Ovary (tissue), 7 donors: ENCODE measurements at regions not wholly inside any gene's neighbourhood (a gene's known extent, or its start where the extent isn't known, plus 50 kb on each side); places are given as distances from the start of the nearest gene placed in this dataset.

Source experiments
- DNase-seq, 5 donors: peaks; one replicate each; pipeline ENCODE4 v3.0.0-alpha.2; 2019 to 2020
- H3K27ac ChIP-seq, 2 donors: fragments of 200-600 bp; one replicate each; pipeline versions ENCODE4 v1.5.1 to v1.8.0; 2019 to 2022
- H3K27me3 ChIP-seq: fragments of 200-600 bp; one replicate; pipeline ENCODE4 v1.8.0; 2022
- H3K36me3 ChIP-seq: fragments of 200-600 bp; sonication (generic); one replicate; pipeline ENCODE4 v1.5.1; 2019
- H3K4me1 ChIP-seq: one replicate; pipeline ENCODE4 v1.8.1; 2013; ENCODE audit warnings: mild to moderate bottlenecking, moderate library complexity; ENCODE audit not compliant: insufficient read depth
- H3K4me3 ChIP-seq: fragments of 200-600 bp; sonication (generic); one replicate; pipeline ENCODE4 v1.5.1; 2017
- H3K9me3 ChIP-seq, 2 donors: fragments of 200-600 bp in 1 of 2; sonication (generic) in 1 of 2; one replicate each; pipeline versions ENCODE4 v1.5.1 to v1.8.1; 2013 to 2019; ENCODE audit warnings: mild to moderate bottlenecking in 1 of 2, moderate library complexity in 1 of 2
- CTCF ChIP-seq, 3 donors: fragments of 450-650 bp in 2 of 3; fragments of 200-600 bp in 1 of 3; IDR thresholded peaks; one replicate each; pipeline versions ENCODE4 v1.5.1 to v1.8.0; 2016 to 2022; ENCODE audit warnings: antibody characterized with exemption in 3 of 3, mild to moderate bottlenecking in 1 of 3
- EP300 ChIP-seq: sonication (generic); formaldehyde crosslinking; IDR thresholded peaks from one replicate; pipeline ENCODE4 v1.6.1; 2017; ENCODE audit warnings: antibody characterized with exemption
- POLR2A ChIP-seq: fragments of 450-650 bp; IDR thresholded peaks from one replicate; pipeline ENCODE4 v1.6.1; 2017; ENCODE audit warnings: antibody characterized with exemption, mild to moderate bottlenecking, moderate library complexity
- WGBS, 3 donors: extraction: QIAGEN DNeasy Blood & Tissue Kit in 1 of 3; methylation state at CpG; one replicate each; pipeline versions ENCODE4 v1.1.5 to v1.1.7; 2013 to 2017; 5-methylcytosine and 5-hydroxymethylcytosine counted together
- intact Hi-C, 4 donors: fragments of 100-400 bp; cut with DNase I; formaldehyde crosslinking; loops; one replicate each; pipeline versions ENCODE4 v1.11.0 to v1.15.1; 2022 to 2023
- donor health status: DM: no; HTN: no; CAD: no; lungs with moderate emphysema.
- donor health status: DM: no; HTN: no; CAD: no.
- donor health status: Bipolar disorder and iron deficiency.
- donor health status: DM: no; HTN: no; CAD: no.
- donor health status: DM: yes; HTN: yes; CAD: no.

GRCh38 chr21:21807598-21807903, 809.3 kb downstream of the NCAM2 start:
- H3K9me3 ChIP-seq, result no peaks in the 10 kb centered on the region
- H3K4me3 ChIP-seq, result no peak overlapping the region
- TF ChIP-seq POLR2A, result no peak
- DNase-seq, result no peak
- WGBS, 3 donors, result 93 to 98% (median 97%) methylated on average over 1 of the region's 1 CpG
- no peak overlapping the region for H3K27ac ChIP-seq
- no peaks in the 10 kb centered on the region for H3K36me3 ChIP-seq
- intact Hi-C loops, result no loop called here
- no peaks in the 10 kb centered on the region for H3K27me3 ChIP-seq
- no peaks in the 10 kb centered on the region for H3K4me1 ChIP-seq

GRCh38 chr21:21813289-21813688, 815.1 kb downstream of the NCAM2 start:
- Histone ChIP-seq H3K36me3 (no peaks in the 10 kb centered on the region), H3K27me3 (no peaks in the 10 kb centered on the region), H3K4me3 (no peak overlapping the region), H3K4me1 (no peaks in the 10 kb centered on the region), H3K9me3 (no peaks in the 10 kb centered on the region), H3K27ac (no peak overlapping the region)
- intact Hi-C loops, result no loop called here
- WGBS, 3 donors, result 85 to 93% (median 89%) methylated on average over 2 of the region's 2 CpGs
- TF ChIP-seq POLR2A (no peak), EP300 (no peak), CTCF (IDR thresholded peaks at IDR 0.05) (no peak)
- no peak for DNase-seq

- intact Hi-C loops, result no loop called here
- TF ChIP-seq POLR2A (no peak), CTCF (IDR thresholded peaks at IDR 0.05) (no peak), EP300 (no peak)
- H3K4me3 ChIP-seq, result no peak overlapping the region
- no peaks in the 10 kb centered on the region for H3K9me3 ChIP-seq
- DNase-seq, result no peak
- H3K4me1 ChIP-seq, result no peaks in the 10 kb centered on the region
- no peaks in the 10 kb centered on the region for H3K27me3 ChIP-seq
- no peak overlapping the region for H3K27ac ChIP-seq
- H3K36me3 ChIP-seq, result no peaks in the 10 kb centered on the region
Observed at GRCh38 chr21:21813934-21814333, 815.7 kb downstream of the NCAM2 start.

- no peaks in the 10 kb centered on the region for H3K36me3 ChIP-seq
- no peaks in the 10 kb centered on the region for H3K27me3 ChIP-seq
- no peaks in the 10 kb centered on the region for H3K4me1 ChIP-seq
- intact Hi-C loops, result no loop called here
- WGBS, 3 donors, result 43 to 52% (median 52%) methylated on average over 4 of the region's 4 CpGs
- no peak overlapping the region for H3K4me3 ChIP-seq
- no peak overlapping the region for H3K27ac ChIP-seq
- no peaks in the 10 kb centered on the region for H3K9me3 ChIP-seq
- DNase-seq, result no peak
- TF ChIP-seq POLR2A, result no peak
- TF ChIP-seq EP300, result no peak
- TF ChIP-seq CTCF (IDR thresholded peaks at IDR 0.05), result no peak
Observed at GRCh38 chr21:21816778-21817177, 818.6 kb downstream of the NCAM2 start.

- no peak for DNase-seq
- Histone ChIP-seq H3K4me3 (no peak overlapping the region), H3K9me3 (no peaks in the 10 kb centered on the region), H3K27me3 (no peaks in the 10 kb centered on the region), H3K4me1 (no peaks in the 10 kb centered on the region), H3K36me3 (no peaks in the 10 kb centered on the region), H3K27ac (no peak overlapping the region)
- TF ChIP-seq CTCF (IDR thresholded peaks at IDR 0.05) (no peak), EP300 (no peak)
- intact Hi-C loops, result no loop called here
- 82 to 89% (median 84%) methylated on average over 2 of the region's 2 CpGs for whole genome bisulfite sequencing, 3 donors
Observed at GRCh38 chr21:21818898-21819297, 820.7 kb downstream of the NCAM2 start.
